Trophoblast cell (in vitro differentiated cells and primary cell): ENCODE measurements at regions not wholly inside any gene's neighbourhood (a gene's known extent, or its start where the extent isn't known, plus 50 kb on each side); places are given as distances from the start of the nearest gene placed in this dataset.

Experiments
- DNase-seq, 2 donors: peaks; one replicate each; pipeline ENCODE4 v3.0.0-alpha.2; 2016
- H2AFZ ChIP-seq: 2 replicates; pipeline ENCODE4 v1.6.1; 2013; ENCODE audit warnings: low read length, moderate library complexity, mild to moderate bottlenecking; ENCODE audit not compliant: insufficient read depth, poor library complexity
- H2AK5ac ChIP-seq: 2 replicates; pipeline ENCODE4 v1.6.1; 2013; ENCODE audit warnings: mild to moderate bottlenecking, low read length
- H2BK120ac ChIP-seq: 2 replicates; pipeline ENCODE4 v1.6.1; 2013; ENCODE audit warnings: low read length, mild to moderate bottlenecking, moderate library complexity; ENCODE audit not compliant: insufficient read depth, poor library complexity
- H2BK12ac ChIP-seq: 2 replicates; pipeline ENCODE4 v1.6.1; 2013; ENCODE audit warnings: mild to moderate bottlenecking, low read length, moderate library complexity
- H2BK5ac ChIP-seq: 2 replicates; pipeline ENCODE4 v1.6.1; 2013; ENCODE audit warnings: low read length, low read depth, moderate library complexity, mild to moderate bottlenecking; ENCODE audit not compliant: poor library complexity
- H3K14ac ChIP-seq: 2 replicates; pipeline ENCODE4 v1.6.1; 2013; ENCODE audit warnings: mild to moderate bottlenecking, low read length
- H3K18ac ChIP-seq: 2 replicates; pipeline ENCODE4 v1.6.1; 2013; ENCODE audit warnings: mild to moderate bottlenecking, low read length
- H3K23ac ChIP-seq: 2 replicates; pipeline ENCODE4 v1.6.1; 2013; ENCODE audit warnings: low read length
- H3K27ac ChIP-seq: 2 replicates; pipeline ENCODE4 v1.5.1; 2013; ENCODE audit warnings: low read depth, mild to moderate bottlenecking, inconsistent platforms, low read length, moderate library complexity
- H3K27me3 ChIP-seq: 2 replicates; pipeline ENCODE4 v1.6.1; 2013; ENCODE audit warnings: inconsistent platforms, mild to moderate bottlenecking, low read length, moderate library complexity; ENCODE audit not compliant: insufficient read depth
- H3K36me3 ChIP-seq, 2 experiments: 1 replicate in 1 of 2; 2 replicates in 1 of 2; pipeline ENCODE4 v1.6.1; 2013; ENCODE audit warnings: low read length in 2 of 2, mild to moderate bottlenecking in 2 of 2, moderate library complexity in 1 of 2; ENCODE audit not compliant: insufficient read depth in 2 of 2, control insufficient read depth in 1 of 2
- H3K4ac ChIP-seq: 2 replicates; pipeline ENCODE4 v1.6.1; 2013; ENCODE audit warnings: low read depth, mild to moderate bottlenecking, low read length, moderate library complexity
- H3K4me1 ChIP-seq, 2 experiments: 1 replicate in 1 of 2; 2 replicates in 1 of 2; pipeline ENCODE4 v1.6.1; 2013; ENCODE audit warnings: low read length in 2 of 2, mild to moderate bottlenecking in 2 of 2, moderate library complexity in 1 of 2; ENCODE audit not compliant: insufficient read depth in 2 of 2, control insufficient read depth in 1 of 2
- H3K4me2 ChIP-seq: 2 replicates; pipeline ENCODE4 v1.6.1; 2013; ENCODE audit warnings: inconsistent platforms, mild to moderate bottlenecking, low read length, moderate library complexity
- H3K4me3 ChIP-seq: 2 replicates; pipeline ENCODE4 v1.5.1; 2013; ENCODE audit warnings: mild to moderate bottlenecking, low read depth, low read length, inconsistent platforms
- H3K79me1 ChIP-seq: one replicate; pipeline ENCODE4 v1.6.1; 2013; ENCODE audit warnings: low read length
- H3K79me2 ChIP-seq: 2 replicates; pipeline ENCODE4 v1.6.1; 2013; ENCODE audit warnings: low read length, mild to moderate bottlenecking; ENCODE audit not compliant: control insufficient read depth, insufficient read depth, poor library complexity
- H3K9ac ChIP-seq: 2 replicates; pipeline ENCODE4 v1.6.1; 2013; ENCODE audit warnings: mild to moderate bottlenecking, low read length
- H3K9me3 ChIP-seq: 2 replicates; pipeline ENCODE4 v1.6.1; 2013; ENCODE audit warnings: low read depth, mild to moderate bottlenecking, control low read depth, inconsistent platforms, low read length; ENCODE audit not compliant: insufficient read depth
- H4K12ac ChIP-seq: 2 replicates; pipeline ENCODE4 v1.6.1; 2013; ENCODE audit warnings: low read depth, mild to moderate bottlenecking, low read length, moderate library complexity
- H4K8ac ChIP-seq: 2 replicates; pipeline ENCODE4 v1.6.1; 2013; ENCODE audit warnings: low read depth, mild to moderate bottlenecking, low read length, moderate library complexity
- H4K91ac ChIP-seq: one replicate; pipeline ENCODE4 v1.6.1; 2013; ENCODE audit warnings: low read depth, mild to moderate bottlenecking, low read length, moderate library complexity
- WGBS: extraction: QIAGEN DNeasy Blood & Tissue Kit; methylation state at CpG from one replicate; pipeline ENCODE4 v1.1.7; 2013; ENCODE audit warnings: missing lambda C conversion rate; ENCODE audit not compliant: insufficient read length, insufficient coverage; ENCODE audit errors: extremely low coverage; 5-methylcytosine and 5-hydroxymethylcytosine counted together

- no peaks in the 10 kb centered on the region for H3K27me3 ChIP-seq
- no peak overlapping the region for H3K4ac ChIP-seq
- no peak overlapping the region for H3K18ac ChIP-seq
- no peaks in the 10 kb centered on the region for H3K79me2 ChIP-seq
- no peaks in the 10 kb centered on the region for H3K9me3 ChIP-seq
- no peak overlapping the region for H3K9ac ChIP-seq
- no peak overlapping the region for H3K27ac ChIP-seq
- H2BK5ac ChIP-seq: no peak overlapping the region
- no peak overlapping the region for H3K14ac ChIP-seq
- no peak overlapping the region for H3K23ac ChIP-seq
- H4K8ac ChIP-seq: no peak overlapping the region
- H3K36me3 ChIP-seq: no peaks in the 10 kb centered on the region
- no peak overlapping the region for H2BK12ac ChIP-seq
- no peak overlapping the region for H3K4me2 ChIP-seq
- no peak overlapping the region for H4K12ac ChIP-seq
- H2AFZ ChIP-seq: no peak overlapping the region
- peaks cover 3 to 5% of the 10 kb centered on the region in 2 experiments for H3K4me1 ChIP-seq
- no peak overlapping the region for H4K91ac ChIP-seq
- no peak overlapping the region for H2AK5ac ChIP-seq
- DNase-seq: no peak
- WGBS: no CpG with 5 or more reads among the region's 1 CpG
- H2BK120ac ChIP-seq: peak overlapping the region; percentile 46
- H3K4me3 ChIP-seq: no peak overlapping the region
- H3K79me1 ChIP-seq: peaks cover 2% of the 10 kb centered on the region
Observed at GRCh38 chr3:16725972-16726371, 120.7 kb upstream of the DAZL start.

- no peak overlapping the region for H3K18ac ChIP-seq
- H4K12ac ChIP-seq: no peak overlapping the region
- H2BK120ac ChIP-seq: peak overlapping the region; percentile 44
- no peak overlapping the region for H2BK12ac ChIP-seq
- H3K4me3 ChIP-seq: no peak overlapping the region
- no peak overlapping the region for H4K91ac ChIP-seq
- DNase-seq: peak; percentile 86 to 96
- H3K4ac ChIP-seq: no peak overlapping the region
- H3K79me1 ChIP-seq: peaks cover 2% of the 10 kb centered on the region
- no peaks in the 10 kb centered on the region for H3K9me3 ChIP-seq
- peaks cover 0 to 5% of the 10 kb centered on the region in 2 experiments for H3K4me1 ChIP-seq
- peak overlapping the region; percentile 5 for H3K4me2 ChIP-seq
- H2AK5ac ChIP-seq: no peak overlapping the region
- no peak overlapping the region for H2AFZ ChIP-seq
- peak overlapping the region; percentile 58 for H2BK5ac ChIP-seq
- WGBS: no CpG with 5 or more reads among the region's 4 CpGs
- H3K27ac ChIP-seq: peak overlapping the region; percentile 61
- no peak overlapping the region for H3K14ac ChIP-seq
- no peak overlapping the region for H3K9ac ChIP-seq
- no peaks in the 10 kb centered on the region for H3K79me2 ChIP-seq
- no peak overlapping the region for H4K8ac ChIP-seq
- H3K27me3 ChIP-seq: no peaks in the 10 kb centered on the region
- no peak overlapping the region for H3K23ac ChIP-seq
- H3K36me3 ChIP-seq: no peaks in the 10 kb centered on the region
Observed at GRCh38 chr3:16728770-16729745, 123.8 kb upstream of the DAZL start.

GRCh38 chr3:16738451-16738850 lies 133.2 kb upstream of the DAZL start:
- no peak overlapping the region for H4K12ac ChIP-seq
- no peaks in the 10 kb centered on the region for H3K27me3 ChIP-seq
- no peak overlapping the region for H3K18ac ChIP-seq
- H3K9ac ChIP-seq: no peak overlapping the region
- H3K27ac ChIP-seq: no peak overlapping the region
- H4K91ac ChIP-seq: no peak overlapping the region
- H2BK120ac ChIP-seq: no peak overlapping the region
- no peak overlapping the region for H2BK5ac ChIP-seq
- H3K4me2 ChIP-seq: no peak overlapping the region
- no peaks in the 10 kb centered on the region for H3K36me3 ChIP-seq
- H3K23ac ChIP-seq: no peak overlapping the region
- no peak overlapping the region for H3K4ac ChIP-seq
- H2AFZ ChIP-seq: no peak overlapping the region
- no peak overlapping the region for H2AK5ac ChIP-seq
- H4K8ac ChIP-seq: no peak overlapping the region
- H3K14ac ChIP-seq: no peak overlapping the region
- H2BK12ac ChIP-seq: no peak overlapping the region
- H3K4me3 ChIP-seq: no peak overlapping the region
- H3K4me1 ChIP-seq: no peaks in the 10 kb centered on the region
- DNase-seq: peak; percentile 34 to 47
- no peaks in the 10 kb centered on the region for H3K79me1 ChIP-seq
- no peaks in the 10 kb centered on the region for H3K9me3 ChIP-seq
- no CpG with 5 or more reads among the region's 1 CpG for WGBS
- no peaks in the 10 kb centered on the region for H3K79me2 ChIP-seq

- Histone ChIP-seq H3K27ac (no peak overlapping the region), H4K8ac (no peak overlapping the region), H2BK12ac (no peak overlapping the region), H3K9ac (no peak overlapping the region), H3K4me1 (no peaks in the 10 kb centered on the region), H4K91ac (no peak overlapping the region), H3K79me1 (no peaks in the 10 kb centered on the region), H3K9me3 (no peaks in the 10 kb centered on the region), H4K12ac (no peak overlapping the region), H3K23ac (no peak overlapping the region), H3K79me2 (no peaks in the 10 kb centered on the region), H3K4me3 (no peak overlapping the region), H2BK120ac (no peak overlapping the region), H3K14ac (no peak overlapping the region), H3K4ac (no peak overlapping the region), H2AFZ (no peak overlapping the region), H3K4me2 (no peak overlapping the region), H3K36me3 (no peaks in the 10 kb centered on the region), H2BK5ac (no peak overlapping the region), H3K27me3 (no peaks in the 10 kb centered on the region), H3K18ac (no peak overlapping the region), H2AK5ac (no peak overlapping the region)
- DNase-seq: no peak
- WGBS: no CpG with 5 or more reads among the region's 5 CpGs
Observed at GRCh38 chr3:16739541-16740105, 134.4 kb upstream of the DAZL start.
